ENCODE measurements at regions not wholly inside any gene's neighbourhood (a gene's known extent, or its start where the extent isn't known, plus 50 kb on each side); places are given as distances from the start of the nearest gene placed in this dataset.

DNA sequence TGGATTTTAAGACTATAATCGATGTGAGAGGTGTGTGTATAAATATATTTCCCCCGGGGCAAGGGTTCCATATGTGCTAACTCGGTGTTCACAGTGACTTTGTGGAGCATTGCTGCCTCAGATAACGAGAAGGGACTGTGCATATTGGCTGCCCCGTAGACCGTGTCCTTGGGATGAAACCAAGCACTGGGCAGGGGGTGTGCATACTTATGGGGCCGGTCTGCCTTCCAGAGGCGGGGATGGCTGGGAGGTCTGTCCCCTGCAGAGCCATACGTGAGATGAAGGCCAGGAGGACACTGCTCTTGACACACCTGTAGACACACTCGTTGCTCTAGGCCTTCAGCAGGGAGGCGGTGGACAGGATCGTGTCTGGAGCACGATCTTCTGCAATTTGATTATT is 56.0 kb upstream of the ZNF354A start:
- TF ChIP-seq, protein P1, sequence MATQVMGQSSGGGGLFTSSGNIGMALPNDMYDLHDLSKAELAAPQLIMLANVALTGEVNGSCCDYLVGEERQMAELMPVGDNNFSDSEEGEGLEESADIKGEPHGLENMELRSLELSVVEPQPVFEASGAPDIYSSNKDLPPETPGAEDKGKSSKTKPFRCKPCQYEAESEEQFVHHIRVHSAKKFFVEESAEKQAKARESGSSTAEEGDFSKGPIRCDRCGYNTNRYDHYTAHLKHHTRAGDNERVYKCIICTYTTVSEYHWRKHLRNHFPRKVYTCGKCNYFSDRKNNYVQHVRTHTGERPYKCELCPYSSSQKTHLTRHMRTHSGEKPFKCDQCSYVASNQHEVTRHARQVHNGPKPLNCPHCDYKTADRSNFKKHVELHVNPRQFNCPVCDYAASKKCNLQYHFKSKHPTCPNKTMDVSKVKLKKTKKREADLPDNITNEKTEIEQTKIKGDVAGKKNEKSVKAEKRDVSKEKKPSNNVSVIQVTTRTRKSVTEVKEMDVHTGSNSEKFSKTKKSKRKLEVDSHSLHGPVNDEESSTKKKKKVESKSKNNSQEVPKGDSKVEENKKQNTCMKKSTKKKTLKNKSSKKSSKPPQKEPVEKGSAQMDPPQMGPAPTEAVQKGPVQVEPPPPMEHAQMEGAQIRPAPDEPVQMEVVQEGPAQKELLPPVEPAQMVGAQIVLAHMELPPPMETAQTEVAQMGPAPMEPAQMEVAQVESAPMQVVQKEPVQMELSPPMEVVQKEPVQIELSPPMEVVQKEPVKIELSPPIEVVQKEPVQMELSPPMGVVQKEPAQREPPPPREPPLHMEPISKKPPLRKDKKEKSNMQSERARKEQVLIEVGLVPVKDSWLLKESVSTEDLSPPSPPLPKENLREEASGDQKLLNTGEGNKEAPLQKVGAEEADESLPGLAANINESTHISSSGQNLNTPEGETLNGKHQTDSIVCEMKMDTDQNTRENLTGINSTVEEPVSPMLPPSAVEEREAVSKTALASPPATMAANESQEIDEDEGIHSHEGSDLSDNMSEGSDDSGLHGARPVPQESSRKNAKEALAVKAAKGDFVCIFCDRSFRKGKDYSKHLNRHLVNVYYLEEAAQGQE (IDR thresholded peaks at IDR 0.05; ENCODE audit: unreplicated experiment), result no peak
- TF ChIP-seq POLR2AphosphoS5 (IDR thresholded peaks at IDR 0.05; ENCODE audit: low read depth), result no peak
- TF ChIP-seq, protein P2, sequence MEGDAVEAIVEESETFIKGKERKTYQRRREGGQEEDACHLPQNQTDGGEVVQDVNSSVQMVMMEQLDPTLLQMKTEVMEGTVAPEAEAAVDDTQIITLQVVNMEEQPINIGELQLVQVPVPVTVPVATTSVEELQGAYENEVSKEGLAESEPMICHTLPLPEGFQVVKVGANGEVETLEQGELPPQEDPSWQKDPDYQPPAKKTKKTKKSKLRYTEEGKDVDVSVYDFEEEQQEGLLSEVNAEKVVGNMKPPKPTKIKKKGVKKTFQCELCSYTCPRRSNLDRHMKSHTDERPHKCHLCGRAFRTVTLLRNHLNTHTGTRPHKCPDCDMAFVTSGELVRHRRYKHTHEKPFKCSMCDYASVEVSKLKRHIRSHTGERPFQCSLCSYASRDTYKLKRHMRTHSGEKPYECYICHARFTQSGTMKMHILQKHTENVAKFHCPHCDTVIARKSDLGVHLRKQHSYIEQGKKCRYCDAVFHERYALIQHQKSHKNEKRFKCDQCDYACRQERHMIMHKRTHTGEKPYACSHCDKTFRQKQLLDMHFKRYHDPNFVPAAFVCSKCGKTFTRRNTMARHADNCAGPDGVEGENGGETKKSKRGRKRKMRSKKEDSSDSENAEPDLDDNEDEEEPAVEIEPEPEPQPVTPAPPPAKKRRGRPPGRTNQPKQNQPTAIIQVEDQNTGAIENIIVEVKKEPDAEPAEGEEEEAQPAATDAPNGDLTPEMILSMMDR (conservative IDR thresholded peaks at IDR 0.05; ENCODE audit: low read depth in 2 of 2), result no peak
- no peak for TF ChIP-seq EZH2phosphoT487 (IDR thresholded peaks at IDR 0.05; ENCODE audit: unreplicated experiment)
- no peak for TF ChIP-seq ZNF331 (CRISPR knock-in tag; IDR thresholded peaks at IDR 0.05; ENCODE audit: low read depth)
- no peak for TF ChIP-seq JUNB (IDR thresholded peaks at IDR 0.05; ENCODE audit: unreplicated experiment)
- TF ChIP-seq EZH2 (IDR thresholded peaks at IDR 0.05; ENCODE audit: low read depth, unreplicated experiment), result no peak
